ENCODE measurements at regions not wholly inside any gene's neighbourhood (a gene's known extent, or its start where the extent isn't known, plus 50 kb on each side); places are given as distances from the start of the nearest gene placed in this dataset.

GRCh38 chr18:34003687-34004086 is 221.0 kb downstream of the NOL4 start:
- no peak for TF ChIP-seq MAX (IDR thresholded peaks at IDR 0.05)
- TF ChIP-seq, protein P1, sequence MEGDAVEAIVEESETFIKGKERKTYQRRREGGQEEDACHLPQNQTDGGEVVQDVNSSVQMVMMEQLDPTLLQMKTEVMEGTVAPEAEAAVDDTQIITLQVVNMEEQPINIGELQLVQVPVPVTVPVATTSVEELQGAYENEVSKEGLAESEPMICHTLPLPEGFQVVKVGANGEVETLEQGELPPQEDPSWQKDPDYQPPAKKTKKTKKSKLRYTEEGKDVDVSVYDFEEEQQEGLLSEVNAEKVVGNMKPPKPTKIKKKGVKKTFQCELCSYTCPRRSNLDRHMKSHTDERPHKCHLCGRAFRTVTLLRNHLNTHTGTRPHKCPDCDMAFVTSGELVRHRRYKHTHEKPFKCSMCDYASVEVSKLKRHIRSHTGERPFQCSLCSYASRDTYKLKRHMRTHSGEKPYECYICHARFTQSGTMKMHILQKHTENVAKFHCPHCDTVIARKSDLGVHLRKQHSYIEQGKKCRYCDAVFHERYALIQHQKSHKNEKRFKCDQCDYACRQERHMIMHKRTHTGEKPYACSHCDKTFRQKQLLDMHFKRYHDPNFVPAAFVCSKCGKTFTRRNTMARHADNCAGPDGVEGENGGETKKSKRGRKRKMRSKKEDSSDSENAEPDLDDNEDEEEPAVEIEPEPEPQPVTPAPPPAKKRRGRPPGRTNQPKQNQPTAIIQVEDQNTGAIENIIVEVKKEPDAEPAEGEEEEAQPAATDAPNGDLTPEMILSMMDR (IDR thresholded peaks at IDR 0.05; ENCODE audit: low read depth, low read length, missing input control), result no peak
- TF ChIP-seq, protein P2, sequence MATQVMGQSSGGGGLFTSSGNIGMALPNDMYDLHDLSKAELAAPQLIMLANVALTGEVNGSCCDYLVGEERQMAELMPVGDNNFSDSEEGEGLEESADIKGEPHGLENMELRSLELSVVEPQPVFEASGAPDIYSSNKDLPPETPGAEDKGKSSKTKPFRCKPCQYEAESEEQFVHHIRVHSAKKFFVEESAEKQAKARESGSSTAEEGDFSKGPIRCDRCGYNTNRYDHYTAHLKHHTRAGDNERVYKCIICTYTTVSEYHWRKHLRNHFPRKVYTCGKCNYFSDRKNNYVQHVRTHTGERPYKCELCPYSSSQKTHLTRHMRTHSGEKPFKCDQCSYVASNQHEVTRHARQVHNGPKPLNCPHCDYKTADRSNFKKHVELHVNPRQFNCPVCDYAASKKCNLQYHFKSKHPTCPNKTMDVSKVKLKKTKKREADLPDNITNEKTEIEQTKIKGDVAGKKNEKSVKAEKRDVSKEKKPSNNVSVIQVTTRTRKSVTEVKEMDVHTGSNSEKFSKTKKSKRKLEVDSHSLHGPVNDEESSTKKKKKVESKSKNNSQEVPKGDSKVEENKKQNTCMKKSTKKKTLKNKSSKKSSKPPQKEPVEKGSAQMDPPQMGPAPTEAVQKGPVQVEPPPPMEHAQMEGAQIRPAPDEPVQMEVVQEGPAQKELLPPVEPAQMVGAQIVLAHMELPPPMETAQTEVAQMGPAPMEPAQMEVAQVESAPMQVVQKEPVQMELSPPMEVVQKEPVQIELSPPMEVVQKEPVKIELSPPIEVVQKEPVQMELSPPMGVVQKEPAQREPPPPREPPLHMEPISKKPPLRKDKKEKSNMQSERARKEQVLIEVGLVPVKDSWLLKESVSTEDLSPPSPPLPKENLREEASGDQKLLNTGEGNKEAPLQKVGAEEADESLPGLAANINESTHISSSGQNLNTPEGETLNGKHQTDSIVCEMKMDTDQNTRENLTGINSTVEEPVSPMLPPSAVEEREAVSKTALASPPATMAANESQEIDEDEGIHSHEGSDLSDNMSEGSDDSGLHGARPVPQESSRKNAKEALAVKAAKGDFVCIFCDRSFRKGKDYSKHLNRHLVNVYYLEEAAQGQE (IDR thresholded peaks at IDR 0.05), result no peak
